ENCODE measurements at regions not wholly inside any gene's neighbourhood (a gene's known extent, or its start where the extent isn't known, plus 50 kb on each side); places are given as distances from the start of the nearest gene placed in this dataset.

DNA sequence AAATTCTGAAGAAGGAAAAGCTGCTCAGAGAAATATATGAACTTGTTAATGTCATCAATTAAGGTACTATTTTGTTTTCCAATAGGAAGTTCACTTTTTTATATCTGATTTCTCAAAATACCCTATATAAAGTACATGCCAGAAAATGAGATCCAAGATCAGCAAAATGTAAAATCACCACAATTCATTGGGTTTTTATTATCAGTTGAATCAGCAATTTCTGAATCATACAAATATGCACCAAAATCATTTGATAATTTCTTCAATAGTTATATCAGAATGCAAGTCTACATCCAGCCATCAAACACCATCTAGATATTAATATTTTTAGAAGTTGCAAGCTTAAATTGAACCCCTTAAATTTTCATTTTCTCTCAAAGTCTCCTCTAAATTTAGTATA, 1293.4 kb upstream of the NCAM2 start:
- TF ChIP-seq CTCF (IDR thresholded peaks at IDR 0.05 in 2 of 3, conservative IDR thresholded peaks at IDR 0.05 in 1 of 3; ENCODE audit: borderline replicate concordance in 1 of 3, insufficient read depth in 1 of 3, low read depth in 2 of 3, low read length in 2 of 3) = no peak
- no peak for TF ChIP-seq EGR1 (IDR thresholded peaks at IDR 0.05; ENCODE audit: low read depth)
- no peak for TF ChIP-seq POLR2AphosphoS5 (IDR thresholded peaks at IDR 0.05; ENCODE audit: low read depth, low read length)

All from HCT116 (cell line).